WTC11 (cell line): ENCODE measurements at regions not wholly inside any gene's neighbourhood (a gene's known extent, or its start where the extent isn't known, plus 50 kb on each side); places are given as distances from the start of the nearest gene placed in this dataset.

Experiments used
- ATAC-seq: fragments of 200-7000 bp; cut with Tn5 transposase; 2 replicates; pipeline ENCODE4 v1.10.0; 2021; ENCODE audit warnings: mild to moderate bottlenecking, moderate library complexity
- CTCF ChIA-PET: fragments of 300-600 bp; sonication (Branson Sonifier 250); formaldehyde crosslinking; loops from one replicate; lab custom pipeline; 2021; ENCODE audit warnings: antibody characterized with exemption; lab: Charles Lee
- POLR2A ChIA-PET: fragments of 350-600 bp; sonication (Branson Sonifier 250); formaldehyde crosslinking; loops from one replicate; lab custom pipeline; 2021; ENCODE audit warnings: antibody characterized with exemption; lab: Charles Lee
- DNase-seq: peaks from one replicate; pipeline ENCODE4 v3.0.0; 2021; ENCODE audit warnings: low spot score
- H3K27ac Mint-ChIP-seq: 2 replicates; pipeline ENCODE4 v1.8.0; 2021; ENCODE audit warnings: mixed read lengths
- H3K27me3 Mint-ChIP-seq: 2 replicates; pipeline ENCODE4 v1.8.0; 2021; ENCODE audit warnings: low read depth, mild to moderate bottlenecking, moderate library complexity, mixed read lengths
- H3K36me3 Mint-ChIP-seq: 2 replicates; pipeline ENCODE4 v1.8.0; 2021; ENCODE audit warnings: mixed read lengths
- H3K4me1 Mint-ChIP-seq: 2 replicates; pipeline ENCODE4 v1.8.0; 2022; ENCODE audit warnings: mixed read lengths
- H3K4me3 Mint-ChIP-seq: 2 replicates; pipeline ENCODE4 v1.8.0; 2021; ENCODE audit warnings: mild to moderate bottlenecking, moderate library complexity, mixed read lengths
- H3K9me3 Mint-ChIP-seq: 2 replicates; pipeline ENCODE4 v1.8.0; 2021; ENCODE audit warnings: mixed read lengths
- CREM ChIP-seq: sonication (generic); formaldehyde crosslinking; IDR thresholded peaks from 2 replicates; pipeline ENCODE4 v1.8.1; 2022; ENCODE audit warnings: mild to moderate bottlenecking, missing genetic modification reagents, moderate library complexity
- ETV6 ChIP-seq: sonication (generic); formaldehyde crosslinking; IDR thresholded peaks from 2 replicates; pipeline ENCODE4 v1.8.1; 2022; ENCODE audit warnings: mild to moderate bottlenecking, missing genetic modification reagents
- IRF2 ChIP-seq: sonication (generic); formaldehyde crosslinking; IDR thresholded peaks from 2 replicates; pipeline ENCODE4 v1.8.0; 2022; ENCODE audit warnings: low read depth, missing genetic modification reagents, borderline replicate concordance
- NFYB ChIP-seq: sonication (generic); formaldehyde crosslinking; conservative IDR thresholded peaks from 2 replicates; pipeline ENCODE4 v1.8.0; 2022; ENCODE audit warnings: low read depth, missing genetic modification reagents
- RELA ChIP-seq: sonication (generic); formaldehyde crosslinking; IDR thresholded peaks from 2 replicates; pipeline ENCODE4 v1.8.1; 2022; ENCODE audit warnings: missing genetic modification reagents, mild to moderate bottlenecking, borderline replicate concordance
- TCF7 ChIP-seq: sonication (generic); formaldehyde crosslinking; IDR thresholded peaks from 2 replicates; pipeline ENCODE4 v1.8.0; 2022; ENCODE audit warnings: mild to moderate bottlenecking, low read depth, missing genetic modification reagents, moderate library complexity
- TEAD1 ChIP-seq: sonication (generic); formaldehyde crosslinking; IDR thresholded peaks from 2 replicates; pipeline ENCODE4 v1.8.0; 2022; ENCODE audit warnings: mild to moderate bottlenecking, missing genetic modification reagents
- ZNF396 ChIP-seq: fragments of 250-450 bp; sonication (Bioruptor Pico); IDR thresholded peaks from 2 replicates; pipeline ENCODE4 v1.8.0; 2021; ENCODE audit warnings: mild to moderate bottlenecking, moderate library complexity, borderline replicate concordance
- ZNF423 ChIP-seq: fragments of 250-450 bp; sonication (Bioruptor Pico); IDR thresholded peaks from 2 replicates; pipeline ENCODE4 v2.1.2; 2022; ENCODE audit warnings: mild to moderate bottlenecking, moderate library complexity
- TF ChIP-seq, protein P1 (sequence below): sonication (generic); formaldehyde crosslinking; IDR thresholded peaks from 2 replicates; pipeline ENCODE4 v1.8.0; 2022; ENCODE audit warnings: mild to moderate bottlenecking, missing genetic modification reagents
- TF ChIP-seq, protein P2 (sequence below): fragments of 250-450 bp; sonication (Bioruptor Pico); conservative IDR thresholded peaks from 2 replicates; pipeline ENCODE4 v1.9.0; 2021; ENCODE audit warnings: mild to moderate bottlenecking
- TF ChIP-seq, protein P3 (sequence below): sonication (generic); formaldehyde crosslinking; IDR thresholded peaks from 2 replicates; pipeline ENCODE4 v1.8.1; 2023; ENCODE audit warnings: mild to moderate bottlenecking, missing genetic modification reagents, moderate library complexity
- TF ChIP-seq, protein P4 (sequence below): sonication (generic); formaldehyde crosslinking; IDR thresholded peaks from 2 replicates; pipeline ENCODE4 v1.8.1; 2023; ENCODE audit warnings: mild to moderate bottlenecking, missing genetic modification reagents, moderate library complexity
- TF ChIP-seq, protein P5 (sequence below): sonication (generic); formaldehyde crosslinking; IDR thresholded peaks from 2 replicates; pipeline ENCODE4 v1.8.0; 2023; ENCODE audit warnings: missing genetic modification reagents, mild to moderate bottlenecking, borderline replicate concordance

DNA sequence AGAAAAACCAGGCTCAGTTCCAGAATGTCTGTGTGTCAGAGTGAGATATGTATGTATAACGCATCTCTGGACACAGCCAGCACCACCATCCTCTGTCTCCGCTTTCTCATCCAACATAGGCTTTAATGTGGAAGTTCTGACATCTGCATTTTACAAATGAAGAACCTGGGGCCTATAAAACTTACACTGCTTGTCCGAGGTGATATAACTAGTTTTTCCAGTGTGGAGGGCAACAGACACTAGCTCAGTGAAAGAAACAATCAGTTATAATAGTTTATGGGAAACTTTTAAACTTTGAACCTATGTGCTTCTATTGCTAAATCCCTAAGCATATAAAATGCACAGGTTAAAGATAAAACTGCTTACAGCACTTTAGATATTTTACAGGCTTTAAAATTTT lies 208.7 kb downstream of the CRPPA start (continued):
- TF ChIP-seq, protein P1, sequence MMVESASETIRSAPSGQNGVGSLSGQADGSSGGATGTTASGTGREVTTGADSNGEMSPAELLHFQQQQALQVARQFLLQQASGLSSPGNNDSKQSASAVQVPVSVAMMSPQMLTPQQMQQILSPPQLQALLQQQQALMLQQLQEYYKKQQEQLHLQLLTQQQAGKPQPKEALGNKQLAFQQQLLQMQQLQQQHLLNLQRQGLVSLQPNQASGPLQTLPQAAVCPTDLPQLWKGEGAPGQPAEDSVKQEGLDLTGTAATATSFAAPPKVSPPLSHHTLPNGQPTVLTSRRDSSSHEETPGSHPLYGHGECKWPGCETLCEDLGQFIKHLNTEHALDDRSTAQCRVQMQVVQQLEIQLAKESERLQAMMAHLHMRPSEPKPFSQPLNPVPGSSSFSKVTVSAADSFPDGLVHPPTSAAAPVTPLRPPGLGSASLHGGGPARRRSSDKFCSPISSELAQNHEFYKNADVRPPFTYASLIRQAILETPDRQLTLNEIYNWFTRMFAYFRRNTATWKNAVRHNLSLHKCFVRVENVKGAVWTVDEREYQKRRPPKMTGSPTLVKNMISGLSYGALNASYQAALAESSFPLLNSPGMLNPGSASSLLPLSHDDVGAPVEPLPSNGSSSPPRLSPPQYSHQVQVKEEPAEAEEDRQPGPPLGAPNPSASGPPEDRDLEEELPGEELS (CRISPR knock-in tag): no peak
- TF ChIP-seq, protein P2, sequence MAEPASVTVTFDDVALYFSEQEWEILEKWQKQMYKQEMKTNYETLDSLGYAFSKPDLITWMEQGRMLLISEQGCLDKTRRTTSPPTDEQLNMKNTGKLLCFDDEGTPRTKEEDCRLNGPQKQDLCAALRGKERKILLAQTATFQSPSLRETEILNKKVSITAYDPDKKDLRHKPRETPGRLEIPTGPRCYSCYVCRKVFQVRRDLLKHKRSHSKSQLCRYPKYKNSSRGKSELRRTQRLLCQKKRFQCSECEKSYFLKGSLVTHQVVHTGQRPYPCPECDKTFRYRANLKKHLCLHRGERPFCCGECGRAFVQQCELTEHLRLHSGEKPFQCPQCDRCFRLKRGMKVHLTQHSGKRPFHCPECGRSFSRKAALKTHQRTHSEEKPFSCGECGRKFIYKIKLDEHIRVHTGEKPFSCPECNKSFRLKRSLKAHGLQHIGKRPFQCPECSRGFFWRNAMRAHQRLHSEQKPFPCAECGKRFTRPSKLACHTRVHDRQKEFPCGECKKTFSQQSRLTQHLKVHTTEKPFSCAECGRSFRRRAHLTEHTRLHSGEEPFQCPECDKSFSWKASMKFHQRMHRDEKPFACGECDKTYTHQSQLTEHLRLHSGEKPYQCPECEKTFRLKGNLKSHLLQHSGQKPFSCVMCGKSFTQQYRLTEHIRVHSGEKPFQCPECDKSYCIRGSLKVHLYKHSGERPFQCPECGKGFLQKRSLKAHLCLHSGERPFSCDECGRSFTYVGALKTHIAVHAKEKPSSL (CRISPR knock-in tag): no peak
- TF ChIP-seq, protein P3, sequence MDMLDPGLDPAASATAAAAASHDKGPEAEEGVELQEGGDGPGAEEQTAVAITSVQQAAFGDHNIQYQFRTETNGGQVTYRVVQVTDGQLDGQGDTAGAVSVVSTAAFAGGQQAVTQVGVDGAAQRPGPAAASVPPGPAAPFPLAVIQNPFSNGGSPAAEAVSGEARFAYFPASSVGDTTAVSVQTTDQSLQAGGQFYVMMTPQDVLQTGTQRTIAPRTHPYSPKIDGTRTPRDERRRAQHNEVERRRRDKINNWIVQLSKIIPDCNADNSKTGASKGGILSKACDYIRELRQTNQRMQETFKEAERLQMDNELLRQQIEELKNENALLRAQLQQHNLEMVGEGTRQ (CRISPR knock-in tag): no peak
- no peak for TF ChIP-seq ZNF423 (CRISPR knock-in tag)
- TF ChIP-seq RELA (CRISPR knock-in tag): no peak
- TF ChIP-seq IRF2 (CRISPR knock-in tag): no peak
- no peak for TF ChIP-seq ETV6
- TF ChIP-seq ZNF396: no peak
- TF ChIP-seq CREM (CRISPR knock-in tag): no peak
- TF ChIP-seq NFYB (CRISPR knock-in tag): no peak
- TF ChIP-seq, protein P4, sequence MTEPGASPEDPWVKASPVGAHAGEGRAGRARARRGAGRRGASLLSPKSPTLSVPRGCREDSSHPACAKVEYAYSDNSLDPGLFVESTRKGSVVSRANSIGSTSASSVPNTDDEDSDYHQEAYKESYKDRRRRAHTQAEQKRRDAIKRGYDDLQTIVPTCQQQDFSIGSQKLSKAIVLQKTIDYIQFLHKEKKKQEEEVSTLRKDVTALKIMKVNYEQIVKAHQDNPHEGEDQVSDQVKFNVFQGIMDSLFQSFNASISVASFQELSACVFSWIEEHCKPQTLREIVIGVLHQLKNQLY (CRISPR knock-in tag): no peak
- TF ChIP-seq TEAD1 (CRISPR knock-in tag): no peak

DNA sequence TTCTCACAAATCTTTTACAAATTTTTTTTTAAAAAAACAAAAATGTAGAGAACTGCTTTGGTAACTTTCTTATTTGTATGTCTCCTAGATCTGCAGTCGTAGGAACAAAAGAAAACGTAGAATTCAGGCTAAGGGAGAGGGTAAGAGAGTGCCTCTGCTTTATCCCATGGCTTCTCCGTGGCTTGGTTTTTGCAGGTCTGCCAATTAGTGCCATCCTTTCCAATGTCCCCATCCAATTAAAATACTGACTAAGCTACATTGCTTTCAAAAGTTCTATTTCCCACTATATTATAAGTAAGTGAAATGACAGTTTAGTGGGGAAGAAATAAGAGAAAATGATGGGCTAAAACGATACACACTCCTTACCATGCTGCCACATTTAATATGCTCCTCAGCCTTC lies 209.3 kb downstream of the CRPPA start:
- DNase-seq (no peak), ATAC-seq (no peak)
- ChIA-PET CTCF (no interaction called here), POLR2A (no interaction called here)
- Mint-ChIP-seq H3K9me3 (0 out of 2 replicates have a peak, but pooled peaks cover 3% of the 10 kb centered on the region), H3K4me3 (no peak overlapping the region), H3K4me1 (peaks cover 14% of the 10 kb centered on the region), H3K27me3 (no peaks in the 10 kb centered on the region), H3K27ac (no peak overlapping the region), H3K36me3 (no peaks in the 10 kb centered on the region)
- no peak for TF ChIP-seq TCF7 (CRISPR knock-in tag)
- TF ChIP-seq, protein P5, sequence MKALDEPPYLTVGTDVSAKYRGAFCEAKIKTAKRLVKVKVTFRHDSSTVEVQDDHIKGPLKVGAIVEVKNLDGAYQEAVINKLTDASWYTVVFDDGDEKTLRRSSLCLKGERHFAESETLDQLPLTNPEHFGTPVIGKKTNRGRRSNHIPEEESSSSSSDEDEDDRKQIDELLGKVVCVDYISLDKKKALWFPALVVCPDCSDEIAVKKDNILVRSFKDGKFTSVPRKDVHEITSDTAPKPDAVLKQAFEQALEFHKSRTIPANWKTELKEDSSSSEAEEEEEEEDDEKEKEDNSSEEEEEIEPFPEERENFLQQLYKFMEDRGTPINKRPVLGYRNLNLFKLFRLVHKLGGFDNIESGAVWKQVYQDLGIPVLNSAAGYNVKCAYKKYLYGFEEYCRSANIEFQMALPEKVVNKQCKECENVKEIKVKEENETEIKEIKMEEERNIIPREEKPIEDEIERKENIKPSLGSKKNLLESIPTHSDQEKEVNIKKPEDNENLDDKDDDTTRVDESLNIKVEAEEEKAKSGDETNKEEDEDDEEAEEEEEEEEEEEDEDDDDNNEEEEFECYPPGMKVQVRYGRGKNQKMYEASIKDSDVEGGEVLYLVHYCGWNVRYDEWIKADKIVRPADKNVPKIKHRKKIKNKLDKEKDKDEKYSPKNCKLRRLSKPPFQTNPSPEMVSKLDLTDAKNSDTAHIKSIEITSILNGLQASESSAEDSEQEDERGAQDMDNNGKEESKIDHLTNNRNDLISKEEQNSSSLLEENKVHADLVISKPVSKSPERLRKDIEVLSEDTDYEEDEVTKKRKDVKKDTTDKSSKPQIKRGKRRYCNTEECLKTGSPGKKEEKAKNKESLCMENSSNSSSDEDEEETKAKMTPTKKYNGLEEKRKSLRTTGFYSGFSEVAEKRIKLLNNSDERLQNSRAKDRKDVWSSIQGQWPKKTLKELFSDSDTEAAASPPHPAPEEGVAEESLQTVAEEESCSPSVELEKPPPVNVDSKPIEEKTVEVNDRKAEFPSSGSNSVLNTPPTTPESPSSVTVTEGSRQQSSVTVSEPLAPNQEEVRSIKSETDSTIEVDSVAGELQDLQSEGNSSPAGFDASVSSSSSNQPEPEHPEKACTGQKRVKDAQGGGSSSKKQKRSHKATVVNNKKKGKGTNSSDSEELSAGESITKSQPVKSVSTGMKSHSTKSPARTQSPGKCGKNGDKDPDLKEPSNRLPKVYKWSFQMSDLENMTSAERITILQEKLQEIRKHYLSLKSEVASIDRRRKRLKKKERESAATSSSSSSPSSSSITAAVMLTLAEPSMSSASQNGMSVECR (CRISPR knock-in tag): no peak
